A172 (cell line): ENCODE measurements at regions not wholly inside any gene's neighbourhood (a gene's known extent, or its start where the extent isn't known, plus 50 kb on each side); places are given as distances from the start of the nearest gene placed in this dataset.
"Not testable (repeated sequence)": the region's sequence is repeated elsewhere in the genome, so short reads cannot be mapped to it uniquely, and the experiment has no call there.

Experiments used
- DNase-seq: peaks from one replicate; pipeline ENCODE4 v3.0.0-alpha.2; 2015; ENCODE audit warnings: low spot score

- DNase-seq = not testable (repeated sequence)
These were observed 155.2 kb upstream of the TPTE start for GRCh38 chr21:10366210-10366609.

DNA sequence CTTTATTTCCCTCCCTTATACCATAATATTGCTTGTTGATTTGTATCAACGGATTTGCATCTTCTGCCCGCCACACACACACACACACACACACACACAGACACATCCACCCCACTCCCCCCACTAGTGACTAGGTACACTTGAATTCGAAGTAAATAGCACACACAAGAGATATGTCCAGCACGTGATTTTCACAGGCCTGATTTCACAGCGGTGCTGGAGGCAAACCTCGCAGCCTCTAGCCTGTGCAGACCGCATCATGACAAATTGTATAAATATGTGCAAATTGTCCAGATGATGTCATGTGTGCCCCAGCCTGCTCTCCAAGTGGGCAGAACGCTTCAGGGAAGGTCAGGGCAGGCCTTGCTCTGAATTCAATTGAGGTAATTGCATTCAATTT, 153.8 kb upstream of the TPTE start:
- DNase-seq = peak; percentile 60

GRCh38 chr21:10368323-10368798, 153.0 kb upstream of the TPTE start:
- DNase-seq = not testable (repeated sequence)

DNA sequence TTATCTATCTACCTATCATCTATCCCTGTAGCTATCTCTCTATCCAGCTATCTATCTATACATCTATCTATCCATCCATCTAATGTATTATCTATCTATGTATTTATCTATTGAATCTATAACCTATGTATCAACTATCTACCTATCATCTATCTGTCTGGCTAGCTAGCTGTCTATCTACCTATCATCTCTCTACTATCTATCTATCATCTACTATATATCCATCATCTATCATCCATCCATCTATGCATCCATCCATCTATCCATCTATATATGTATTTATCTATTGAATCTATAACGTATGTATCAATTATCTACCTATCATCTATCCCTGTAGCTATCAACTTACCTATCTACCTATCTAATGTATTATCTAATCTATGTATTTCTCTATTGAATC, 152.1 kb upstream of the TPTE start:
- DNase-seq = not testable (repeated sequence)

DNA sequence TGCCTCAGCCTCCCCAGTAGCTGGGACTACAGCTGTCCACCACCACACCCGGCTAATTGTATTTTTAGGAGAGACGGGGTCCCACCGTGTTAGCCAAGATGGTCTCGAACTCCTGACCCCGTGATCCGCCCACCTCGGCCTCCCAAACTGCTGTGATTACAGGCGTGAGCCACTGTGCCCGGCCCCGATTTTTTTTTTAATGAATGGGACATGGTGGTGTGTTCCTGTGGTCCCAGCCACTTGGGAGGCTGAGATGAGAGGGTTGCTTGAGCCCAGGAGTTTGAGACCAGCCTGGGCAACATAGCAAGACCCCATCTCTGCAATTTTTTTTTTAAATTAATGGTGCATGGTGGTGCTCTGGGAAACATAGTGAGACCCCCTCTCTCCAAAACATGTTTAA, 143.6 kb upstream of the TPTE start:
- not testable (repeated sequence) for DNase-seq

GRCh38 chr21:10379816-10380215, 141.6 kb upstream of the TPTE start:
- DNase-seq = not testable (repeated sequence)

GRCh38 chr21:10381687-10382060, 139.7 kb upstream of the TPTE start:
- DNase-seq = not testable (repeated sequence)

DNA sequence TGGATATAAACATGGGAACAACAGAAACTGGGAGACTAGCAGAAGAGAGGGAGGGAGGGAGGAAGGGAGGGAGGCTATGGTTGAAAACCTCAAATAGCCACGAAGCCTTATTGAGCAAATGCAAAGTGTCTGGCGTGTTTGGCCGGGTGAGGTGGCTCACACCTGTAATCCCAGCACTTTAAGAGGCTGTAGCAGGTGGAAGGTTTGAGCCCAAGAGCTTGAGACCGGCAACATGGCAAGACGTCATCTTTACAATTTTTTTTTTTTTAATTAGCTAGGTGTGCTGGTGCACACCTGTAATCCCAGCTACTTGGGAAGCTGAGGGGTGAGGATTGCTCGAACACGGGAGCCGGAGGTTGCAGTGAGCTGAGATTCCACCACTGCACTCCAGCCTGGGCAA, 139.2 kb upstream of the TPTE start:
- not testable (repeated sequence) for DNase-seq

DNA sequence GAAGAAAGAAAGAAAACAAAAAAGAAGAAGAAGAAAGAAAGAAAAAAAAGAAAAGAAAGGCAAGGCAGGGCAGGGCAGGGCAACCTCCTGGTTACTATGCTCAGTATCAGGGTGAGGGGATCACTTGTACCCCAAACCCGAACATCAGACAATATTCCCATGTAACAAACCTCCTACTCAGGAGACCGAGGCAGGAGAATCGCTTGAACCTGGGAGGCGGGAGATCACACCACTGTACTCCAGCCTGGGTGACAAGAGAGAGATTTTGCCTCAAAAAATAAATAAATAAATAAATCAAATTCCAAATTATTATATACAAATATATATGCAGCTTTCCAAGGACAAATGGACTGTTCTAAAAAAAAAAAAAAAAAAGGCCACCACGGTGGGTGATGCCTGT, 138.8 kb upstream of the TPTE start:
- not testable (repeated sequence) for DNase-seq

DNA sequence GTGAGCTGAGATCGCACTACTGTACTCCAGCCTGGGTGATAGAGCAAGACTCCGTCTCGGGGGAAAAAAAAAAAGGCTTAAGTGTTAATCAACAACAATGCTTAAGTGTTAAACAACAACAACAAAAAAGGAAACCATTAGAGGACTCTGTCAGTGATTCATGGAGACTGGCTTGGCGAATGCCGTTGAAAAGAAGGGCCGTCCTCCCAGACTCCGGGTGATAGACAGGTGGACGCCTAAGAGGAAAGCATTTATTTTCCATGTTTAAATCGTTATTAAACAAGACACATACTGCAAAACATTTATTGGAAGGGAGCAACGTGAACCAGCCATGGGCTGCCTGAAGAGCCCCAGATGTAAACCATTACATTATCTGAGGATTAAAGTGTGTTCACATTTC, 137.8 kb upstream of the TPTE start:
- not testable (repeated sequence) for DNase-seq

- DNase-seq = not testable (repeated sequence)
These were observed 137.0 kb upstream of the TPTE start for GRCh38 chr21:10384304-10384861.

- DNase-seq = not testable (repeated sequence)
These were observed 136.2 kb upstream of the TPTE start for GRCh38 chr21:10385202-10385601.

DNA sequence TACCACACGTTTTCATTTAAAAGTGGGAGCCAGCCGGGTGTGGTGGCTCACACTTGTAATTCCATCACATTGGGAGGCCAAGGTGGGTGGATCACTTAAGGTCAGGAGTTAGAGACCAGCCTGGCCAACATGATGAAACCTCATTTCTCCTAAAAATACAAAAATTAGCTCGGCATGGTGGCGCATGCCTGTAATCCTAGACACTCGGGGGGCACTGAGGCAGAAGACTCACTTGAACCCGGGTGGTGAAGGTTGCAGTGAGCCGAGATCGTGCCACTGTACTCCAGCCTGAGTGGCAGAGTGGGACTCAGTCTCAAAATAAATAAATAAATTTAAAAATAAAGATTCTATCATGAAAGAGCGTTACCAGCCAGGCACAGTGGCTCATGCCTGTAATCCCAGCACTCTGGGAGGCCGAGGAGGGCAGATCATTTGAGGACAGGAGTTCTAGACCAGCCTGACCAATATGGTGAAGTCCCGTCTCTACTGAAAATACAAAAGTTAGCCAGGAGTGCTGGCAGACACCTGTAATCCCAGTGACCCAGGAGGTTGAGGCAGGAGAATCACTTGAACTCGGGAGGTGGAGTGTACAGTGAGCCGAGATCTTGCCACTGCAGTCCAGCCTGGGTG, 135.4 kb upstream of the TPTE start:
- not testable (repeated sequence) for DNase-seq

DNA sequence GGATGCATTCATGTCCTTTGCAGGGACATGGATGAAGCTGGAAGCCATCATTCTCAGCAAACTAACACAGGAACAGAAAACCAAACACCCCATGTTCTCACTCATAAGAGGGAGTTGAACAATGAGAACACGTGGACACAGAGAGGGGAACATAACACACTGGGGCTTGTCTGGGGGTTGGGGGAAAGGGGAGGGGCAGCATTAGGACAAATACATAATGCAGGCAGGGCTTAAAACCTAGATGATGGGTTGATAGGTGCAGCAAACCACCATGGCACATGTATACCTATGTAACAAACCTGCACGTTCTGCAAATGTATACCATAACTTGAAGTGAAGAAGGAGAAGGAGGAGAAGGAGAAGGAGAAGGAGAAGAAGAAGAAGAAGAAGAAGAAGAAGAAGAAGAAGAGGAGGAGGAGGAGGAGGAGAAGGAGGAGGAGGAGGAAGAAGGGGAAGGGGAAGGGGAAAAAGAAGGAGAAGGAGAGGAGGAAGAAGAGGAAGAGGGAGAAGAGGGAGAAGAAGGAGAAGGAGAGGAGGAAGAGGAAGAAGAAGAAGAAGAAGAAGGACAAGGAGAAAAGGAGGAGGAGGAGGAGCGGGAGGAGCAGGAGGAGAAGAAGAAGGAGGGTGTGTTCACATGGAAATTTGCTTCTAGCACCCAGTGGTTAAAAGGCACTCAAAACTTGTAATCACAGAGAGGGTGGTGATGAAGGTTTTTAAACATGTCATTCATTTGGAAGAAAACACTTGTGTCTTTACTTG, 133.5 kb upstream of the TPTE start:
- not testable (repeated sequence) for DNase-seq

- DNase-seq = not testable (repeated sequence)
These were observed 132.8 kb upstream of the TPTE start for GRCh38 chr21:10388625-10389024.

GRCh38 chr21:10392301-10392700, 129.1 kb upstream of the TPTE start:
- DNase-seq = not testable (repeated sequence)

DNA sequence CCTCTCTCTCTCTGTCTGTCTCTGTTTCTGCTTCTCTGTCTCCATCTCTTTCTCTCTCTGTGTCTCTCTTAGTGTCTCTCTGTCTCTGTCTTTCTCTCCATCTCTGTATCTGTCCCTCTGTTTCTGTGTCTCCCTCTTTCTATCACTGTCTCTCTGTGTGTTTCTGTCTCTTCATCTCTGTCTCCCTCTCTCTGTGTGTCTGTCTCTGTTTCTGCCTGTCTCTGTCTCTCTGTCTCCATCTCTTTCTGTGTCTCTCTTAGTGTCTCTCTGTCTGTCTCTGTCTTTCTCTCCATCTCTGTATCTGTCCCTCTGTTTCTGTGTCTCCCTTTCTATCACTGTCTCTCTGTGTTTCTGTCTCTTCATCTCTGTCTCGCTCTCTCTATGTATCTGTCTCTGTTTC, 125.4 kb upstream of the TPTE start:
- not testable (repeated sequence) for DNase-seq

DNA sequence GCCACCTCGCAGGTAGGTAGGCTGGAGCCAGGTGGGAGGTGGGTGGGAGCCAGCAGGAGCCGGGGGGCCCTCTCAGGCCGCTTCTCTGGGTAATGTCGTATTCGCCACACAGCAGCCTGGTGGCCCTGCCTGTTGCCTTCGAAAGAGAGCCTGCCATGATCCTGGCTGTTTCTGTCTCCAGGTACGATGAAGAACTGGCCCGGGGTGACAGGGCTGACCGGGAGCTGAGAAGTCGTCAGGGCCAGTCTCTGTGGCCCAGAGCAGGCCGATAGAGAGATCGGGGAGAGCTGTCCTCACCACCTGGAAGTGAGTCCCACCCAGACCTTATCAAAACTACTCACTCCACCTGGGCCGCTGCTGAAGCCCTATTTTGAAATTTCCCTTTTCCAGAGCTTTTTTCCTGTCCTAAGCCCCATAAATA, 123.9 kb upstream of the TPTE start:
- DNase-seq = not testable (repeated sequence)

GRCh38 chr21:10398692-10399489, 122.5 kb upstream of the TPTE start:
- not testable (repeated sequence) for DNase-seq

GRCh38 chr21:10400622-10401361, 120.6 kb upstream of the TPTE start:
- not testable (repeated sequence) for DNase-seq

- DNase-seq = not testable (repeated sequence)
These were observed 118.9 kb upstream of the TPTE start for GRCh38 chr21:10402461-10402860.
